NCI-H2107 treated with DMSO at 0.1 percent for 48 hours (cell line): ENCODE measurements at regions not wholly inside any gene's neighbourhood (a gene's known extent, or its start where the extent isn't known, plus 50 kb on each side); places are given as distances from the start of the nearest gene placed in this dataset.
"Not testable (repeated sequence)": the region's sequence is repeated elsewhere in the genome, so short reads cannot be mapped to it uniquely, and the experiment has no call there.

Source experiments
- DNase-seq: peaks from one replicate; lab custom pipeline; 2025; ENCODE audit not compliant: unreplicated experiment; lab: John Stamatoyannopoulos, UW

DNA sequence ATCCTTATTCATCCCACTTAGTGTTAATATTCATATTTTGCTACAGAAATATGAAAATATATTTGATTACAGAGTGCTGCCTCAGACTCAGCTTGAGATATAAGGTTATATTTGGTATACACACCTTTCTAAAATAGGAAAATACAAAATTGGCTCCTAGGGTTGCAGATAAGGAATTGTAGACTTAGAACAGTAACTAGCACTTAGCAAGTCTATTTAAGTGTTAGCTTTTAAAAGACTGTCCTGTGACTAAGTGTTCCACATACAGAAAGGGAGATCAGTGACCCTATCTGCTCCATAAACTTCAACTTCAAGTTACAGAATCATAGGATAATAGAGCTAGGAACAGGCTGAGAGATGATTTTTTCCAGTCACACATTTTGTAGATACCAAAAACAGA is 607.0 kb downstream of the ZNF608 start:
- no peak for DNase-seq

DNA sequence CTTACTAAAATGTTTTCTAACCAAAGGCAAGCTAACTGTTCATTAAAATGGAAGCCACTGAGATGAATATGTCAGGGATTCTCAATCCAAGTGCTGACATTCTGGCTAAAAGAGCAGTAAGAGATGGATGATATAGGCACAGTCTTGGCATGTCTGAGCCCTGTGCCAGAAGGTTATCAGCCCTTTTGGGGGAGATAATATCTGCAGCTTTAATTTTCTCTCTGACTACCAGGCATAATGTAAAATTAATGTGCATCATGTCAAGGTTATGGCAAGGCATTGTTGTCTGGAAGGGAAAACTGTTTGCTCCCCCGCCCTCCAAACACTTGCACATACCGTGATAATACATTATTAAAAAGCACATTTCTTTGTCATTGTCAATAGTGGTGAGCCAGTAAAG is 609.8 kb downstream of the ZNF608 start:
- no peak for DNase-seq

DNA sequence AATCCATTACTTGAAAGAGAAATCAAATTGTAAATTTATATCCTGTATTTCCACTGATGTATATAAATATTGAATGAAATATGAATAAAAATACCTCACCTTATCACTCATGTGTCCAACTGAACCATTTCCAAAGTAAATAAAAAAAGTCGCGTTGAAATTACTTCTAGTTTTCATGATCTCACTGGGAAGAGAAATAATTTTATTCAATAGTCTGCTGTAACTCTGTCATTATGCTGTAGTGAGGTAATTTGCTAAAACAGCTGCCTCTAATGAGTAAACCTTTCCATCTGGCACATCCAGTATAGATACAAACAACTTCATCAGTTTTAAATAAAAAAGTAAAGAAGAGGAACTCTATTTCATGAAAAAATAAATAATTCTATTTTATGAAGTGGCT is 611.5 kb downstream of the ZNF608 start:
- no peak for DNase-seq

DNA sequence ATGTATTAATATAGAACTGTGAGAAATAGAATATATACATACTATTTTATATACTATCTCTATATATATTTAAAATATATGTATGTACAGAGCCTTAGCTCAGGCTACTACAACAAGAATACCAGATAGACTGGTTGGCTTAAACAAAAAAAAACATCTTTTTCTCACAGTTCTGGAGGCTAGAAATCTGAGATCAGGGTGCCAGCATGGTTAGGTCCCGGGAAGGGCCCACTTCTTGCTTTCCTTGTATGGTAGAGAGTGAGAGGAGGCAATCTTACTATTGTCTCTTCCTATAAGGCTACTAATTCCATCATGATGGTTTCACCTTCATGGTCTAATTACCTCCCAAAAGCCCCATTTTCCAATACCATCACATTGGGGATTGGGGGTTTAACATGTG is 613.0 kb downstream of the ZNF608 start:
- DNase-seq: no peak

DNA sequence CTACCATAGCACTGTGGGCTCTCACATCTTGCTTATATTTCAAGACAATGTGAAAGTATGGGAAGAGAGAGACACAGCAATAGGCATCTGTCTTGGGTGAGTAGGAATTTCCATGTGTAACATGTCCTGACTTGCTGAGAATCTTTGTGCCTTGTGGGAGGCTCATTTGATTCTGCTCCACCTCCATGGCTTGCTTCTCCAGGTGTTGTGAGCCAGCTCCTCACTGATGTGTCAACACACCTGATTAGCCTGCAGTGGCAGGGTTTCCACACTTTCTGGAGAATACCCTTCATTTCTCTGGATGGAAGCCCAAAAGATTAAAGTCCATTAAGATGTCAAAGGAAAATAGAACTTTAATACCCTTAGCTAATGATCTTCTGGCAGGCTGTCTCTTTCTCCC is 613.6 kb downstream of the ZNF608 start:
- DNase-seq: no peak

DNA sequence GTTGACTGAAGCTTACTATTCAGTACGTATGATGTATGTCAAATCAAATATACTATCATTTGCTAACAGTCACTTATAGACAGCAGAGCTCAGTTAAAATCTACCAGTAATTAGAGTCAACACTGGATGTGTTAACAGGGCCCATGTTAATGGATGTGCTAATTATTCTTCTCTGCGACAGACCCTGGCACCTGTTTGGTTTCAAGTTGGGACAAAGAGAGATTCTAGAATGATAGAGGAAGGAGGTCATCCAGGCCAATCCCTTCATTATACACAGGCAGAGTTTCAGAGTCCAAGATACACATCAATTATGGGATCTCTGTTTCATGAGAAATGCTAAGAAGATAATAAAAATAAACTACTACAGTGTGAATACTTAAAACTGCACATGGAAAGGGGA is 615.0 kb downstream of the ZNF608 start:
- DNase-seq: no peak

DNA sequence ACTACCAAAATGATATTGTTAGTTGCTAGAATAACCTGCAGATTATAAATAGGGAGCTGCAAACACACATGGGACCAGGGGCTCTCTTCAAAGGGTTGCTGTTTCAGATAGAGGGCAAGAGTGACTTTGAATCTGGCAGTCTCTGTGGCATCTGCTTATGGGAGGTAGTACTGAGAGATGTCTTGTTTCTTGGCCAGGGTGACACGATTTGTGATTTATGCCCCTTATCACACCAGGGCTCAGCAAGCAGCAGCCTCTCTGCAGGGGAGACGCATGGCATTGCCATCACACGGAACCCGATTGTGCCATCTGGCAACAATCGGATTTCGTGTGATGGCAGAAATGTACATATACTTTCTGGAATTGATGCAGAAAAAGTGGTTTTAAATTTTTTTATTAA is 615.6 kb downstream of the ZNF608 start:
- DNase-seq: no peak

DNA sequence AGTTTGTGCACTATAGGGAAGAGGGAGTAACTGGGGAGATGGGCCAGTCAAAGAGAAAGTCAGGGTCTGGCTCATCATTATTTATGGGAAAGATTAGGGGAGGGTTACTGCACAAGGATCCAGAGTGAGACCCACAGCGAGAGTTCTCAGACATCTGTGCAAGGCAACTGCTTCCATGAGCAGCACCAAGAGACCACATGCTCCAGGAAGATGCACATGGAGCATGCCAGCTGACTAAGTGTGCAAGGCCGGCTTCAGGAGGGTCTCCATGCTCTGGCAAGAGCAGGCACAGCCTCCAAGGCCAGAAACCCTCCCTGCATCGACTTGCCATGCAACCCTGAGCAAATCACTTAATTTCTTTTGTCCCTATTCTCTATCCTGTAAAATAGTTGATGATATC is 616.9 kb downstream of the CSNK1G3 start:
- no peak for DNase-seq

DNA sequence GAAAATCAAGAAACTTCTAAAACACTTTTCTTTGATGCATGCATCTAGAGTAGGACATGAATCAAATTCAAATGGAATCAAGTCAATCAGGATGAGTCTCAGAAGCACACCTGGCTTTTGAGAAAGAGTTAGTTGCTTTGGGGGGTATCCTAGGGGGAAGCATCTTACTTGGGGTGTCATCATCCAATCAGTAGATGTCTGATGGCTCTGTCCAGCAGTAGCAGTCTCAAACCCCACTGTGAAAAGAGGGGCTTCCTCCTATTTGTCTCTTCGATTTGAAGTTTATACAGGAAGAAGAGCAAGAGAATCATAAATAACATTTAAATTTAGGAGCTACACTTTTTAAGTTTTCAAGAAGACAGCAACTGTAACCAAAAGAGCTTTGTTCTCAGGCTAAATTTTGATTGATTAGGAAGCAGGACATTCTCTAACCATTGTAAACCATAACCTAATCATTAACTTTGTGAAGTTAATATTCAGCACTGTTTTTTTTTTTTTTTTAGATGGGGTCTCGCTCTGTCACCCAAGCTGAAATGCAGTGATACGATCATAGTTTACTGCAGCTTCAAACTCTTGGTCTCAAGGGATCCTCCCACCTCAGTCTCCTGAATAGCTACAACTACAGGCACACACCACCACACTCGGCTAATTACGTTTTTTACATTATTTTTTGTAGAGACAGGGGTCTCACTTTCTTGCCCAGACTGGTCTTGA is 614.7 kb downstream of the CSNK1G3 start:
- DNase-seq: no peak

DNA sequence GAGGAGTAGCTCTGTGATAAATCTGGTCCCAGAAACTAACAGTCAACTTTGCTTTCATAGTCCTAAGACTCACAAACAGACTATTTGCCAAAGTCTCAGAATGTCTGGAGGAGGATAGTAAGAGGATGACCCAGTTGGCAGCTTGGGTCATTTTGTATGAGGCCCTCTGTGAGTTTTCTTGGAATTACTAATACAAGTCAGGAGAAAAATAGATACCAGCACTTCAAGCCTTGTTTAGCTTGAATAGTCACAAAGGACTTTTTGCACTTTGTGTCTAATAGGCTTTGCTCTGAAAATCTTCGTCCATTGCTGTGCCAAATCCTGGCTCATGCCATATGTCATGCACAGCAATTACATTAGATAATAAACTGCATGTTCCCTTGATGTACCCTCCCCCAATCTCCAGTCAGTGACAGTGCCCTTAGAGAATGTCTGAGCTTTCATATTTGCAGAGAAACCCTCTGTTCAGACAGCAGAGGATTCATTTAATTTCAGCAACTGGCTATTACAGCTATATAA is 612.8 kb downstream of the CSNK1G3 start:
- no peak for DNase-seq

DNA sequence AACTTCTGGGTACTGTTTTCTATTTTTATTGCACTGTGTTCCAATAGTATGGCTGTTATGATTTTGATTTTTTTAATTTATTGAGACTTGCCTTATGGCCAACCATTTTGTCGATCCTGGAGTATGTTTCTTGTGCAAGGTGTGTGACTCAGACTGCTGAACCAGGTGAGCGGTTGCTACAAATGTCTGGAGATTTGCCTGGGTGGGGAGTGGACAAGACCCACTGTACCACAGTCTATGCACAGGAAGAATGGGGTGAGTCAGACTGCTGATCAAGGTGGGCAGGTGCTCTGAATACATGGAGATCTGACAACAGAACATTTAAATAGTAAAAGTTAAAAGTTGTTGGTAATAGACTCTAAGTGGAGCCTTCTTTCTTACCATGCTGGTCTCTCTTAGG is 609.2 kb downstream of the CSNK1G3 start:
- DNase-seq: no peak

DNA sequence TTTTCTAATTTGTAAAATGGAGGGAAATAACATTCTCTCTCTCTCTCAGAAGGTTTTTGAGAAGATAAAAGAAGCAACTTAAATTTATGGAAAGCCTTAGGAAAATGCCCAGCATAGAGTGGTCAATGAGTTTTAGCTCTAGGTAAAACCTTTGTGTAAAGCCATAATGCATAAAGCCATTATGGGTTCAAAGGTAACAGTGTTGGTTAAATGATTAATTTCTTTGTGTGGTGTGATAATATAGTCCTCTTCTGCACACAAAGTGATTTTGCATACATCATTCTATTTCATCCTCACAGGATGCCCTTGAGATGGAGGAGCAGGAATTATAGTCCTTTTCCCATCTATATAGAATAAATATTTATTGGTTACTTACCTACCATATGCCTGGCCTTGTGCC is 602.9 kb downstream of the CSNK1G3 start:
- DNase-seq: no peak

DNA sequence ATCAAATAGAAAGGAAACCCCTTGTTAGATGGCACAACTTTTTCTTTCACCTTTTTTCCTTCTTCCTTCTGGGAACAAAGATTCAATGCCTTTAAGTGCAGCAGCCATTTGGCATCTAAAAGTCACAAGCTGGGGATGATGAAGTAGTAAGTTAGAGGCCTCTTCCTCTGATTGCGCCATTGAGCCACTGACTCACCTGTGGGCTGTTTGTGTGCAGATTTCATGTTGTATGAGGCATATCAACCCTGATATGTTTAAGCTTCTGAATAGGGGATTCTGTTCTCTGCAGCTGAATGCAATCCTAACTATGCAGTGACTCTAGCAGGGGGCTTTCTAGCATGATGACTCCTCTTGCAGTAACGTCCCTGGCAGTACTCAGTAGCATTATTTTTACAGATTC is 599.9 kb downstream of the CSNK1G3 start:
- DNase-seq: no peak

DNA sequence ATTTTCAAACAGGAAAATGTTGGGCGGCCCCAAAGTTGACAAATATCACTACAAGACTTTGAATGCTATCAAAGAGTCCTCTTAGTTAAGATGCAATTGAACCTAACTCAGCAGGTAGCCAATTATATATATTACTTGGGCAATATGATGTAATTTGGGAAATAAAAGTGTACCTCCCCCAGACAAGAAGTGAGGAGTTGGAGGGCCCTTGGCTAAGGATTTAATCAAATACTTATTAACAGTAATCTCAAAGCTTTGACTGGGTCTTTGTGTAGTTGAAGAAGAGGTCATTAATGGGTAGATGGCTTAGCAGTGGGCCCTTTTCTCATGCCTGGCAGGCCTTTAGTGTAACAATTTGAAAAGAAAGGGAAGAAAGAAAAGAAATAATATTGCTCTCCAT is 599.0 kb downstream of the CSNK1G3 start:
- DNase-seq: no peak

DNA sequence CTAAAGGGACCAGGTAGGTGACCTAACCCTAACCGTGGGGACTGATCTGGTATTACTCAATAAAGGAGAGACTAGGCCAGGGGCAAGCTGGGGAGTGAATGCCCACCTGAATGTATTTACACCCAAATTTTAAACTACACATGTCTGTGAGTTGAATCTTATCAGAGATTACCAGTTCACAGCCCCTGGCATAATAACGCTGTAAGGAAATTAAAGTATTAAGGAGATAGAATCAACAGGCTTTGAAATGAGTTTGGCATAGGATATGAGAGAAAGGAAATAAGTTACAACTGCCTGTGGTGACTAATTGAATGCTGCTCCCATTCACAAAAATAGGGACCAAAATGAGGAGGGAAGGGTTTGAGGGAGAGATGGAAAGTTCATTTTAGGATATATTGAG is 593.3 kb downstream of the CSNK1G3 start:
- no peak for DNase-seq

DNA sequence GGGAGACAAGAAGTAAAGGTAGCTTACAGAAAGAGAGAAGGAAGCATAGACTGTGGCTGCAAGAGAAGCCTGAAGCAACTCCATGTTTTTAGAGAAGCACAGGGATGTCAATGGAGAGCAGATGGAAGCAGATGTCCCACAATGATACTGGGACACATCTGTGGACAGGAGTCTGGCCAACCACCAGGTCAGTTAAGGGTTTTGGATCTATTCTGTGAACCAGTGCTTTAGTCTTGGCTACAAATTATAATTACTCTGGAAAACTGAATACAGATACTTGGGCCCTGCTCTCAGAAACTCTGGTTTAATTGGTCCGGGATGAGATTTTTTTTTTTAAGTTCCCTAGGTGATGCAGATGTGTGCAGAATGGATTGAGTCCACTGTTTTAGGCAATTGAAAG is 592.8 kb downstream of the CSNK1G3 start:
- no peak for DNase-seq

DNA sequence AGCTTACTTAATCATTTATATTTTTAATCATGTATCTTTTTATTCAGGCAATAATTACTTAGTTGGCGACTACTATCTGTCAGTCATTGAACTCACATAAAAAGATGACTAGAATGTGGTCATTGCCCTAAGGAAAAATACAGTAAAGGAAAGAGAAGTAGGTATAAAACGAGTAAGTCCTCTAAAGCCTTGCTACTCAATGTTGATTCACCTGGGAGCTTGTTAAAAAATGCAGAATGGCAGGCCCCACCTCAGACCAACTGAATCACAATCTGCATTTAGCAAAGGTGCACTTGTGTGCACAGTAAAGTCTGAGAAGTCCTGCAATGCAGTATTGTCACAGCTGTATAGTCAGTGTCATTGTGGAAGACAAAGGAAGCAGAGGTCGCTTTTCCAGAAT is 592.4 kb downstream of the CSNK1G3 start:
- DNase-seq: no peak

DNA sequence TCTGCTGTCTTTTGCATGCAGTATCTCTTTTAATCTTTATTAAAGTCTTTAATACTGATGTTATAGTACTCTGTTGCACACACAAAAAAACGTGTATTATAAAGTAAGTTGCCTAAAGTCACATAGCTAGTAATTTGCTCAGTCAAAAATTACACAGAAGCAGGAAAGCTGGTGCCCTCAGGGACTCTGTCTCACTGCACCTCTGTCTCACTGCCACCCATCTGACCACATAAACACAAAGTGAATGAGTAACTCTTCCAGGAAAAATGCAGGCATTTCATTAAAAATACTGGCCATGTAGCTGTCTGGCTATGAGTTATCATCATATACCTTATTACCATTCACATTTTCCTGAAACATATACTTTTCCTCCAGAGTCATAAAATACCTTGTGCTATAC is 591.7 kb downstream of the CSNK1G3 start:
- DNase-seq: no peak

DNA sequence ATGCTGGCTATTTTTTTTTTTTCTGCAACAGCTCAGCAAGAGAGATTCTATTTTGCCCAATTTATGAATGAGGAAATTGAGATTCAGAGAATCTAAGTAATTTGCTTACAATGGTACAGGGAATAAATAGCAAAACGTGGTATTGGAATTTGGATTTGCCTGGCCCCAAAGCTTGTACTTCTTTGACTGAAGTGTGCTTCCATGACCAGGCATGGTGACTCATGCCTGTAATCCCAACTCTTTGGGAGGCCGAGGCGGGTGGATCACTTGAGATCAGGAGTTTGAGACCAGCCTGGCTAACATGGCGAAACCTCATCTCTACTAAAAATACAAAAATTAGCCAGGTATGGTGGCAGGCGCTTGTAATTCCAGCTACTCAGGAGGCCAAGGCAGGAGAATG is 591.1 kb downstream of the CSNK1G3 start:
- DNase-seq: not testable (repeated sequence)

DNA sequence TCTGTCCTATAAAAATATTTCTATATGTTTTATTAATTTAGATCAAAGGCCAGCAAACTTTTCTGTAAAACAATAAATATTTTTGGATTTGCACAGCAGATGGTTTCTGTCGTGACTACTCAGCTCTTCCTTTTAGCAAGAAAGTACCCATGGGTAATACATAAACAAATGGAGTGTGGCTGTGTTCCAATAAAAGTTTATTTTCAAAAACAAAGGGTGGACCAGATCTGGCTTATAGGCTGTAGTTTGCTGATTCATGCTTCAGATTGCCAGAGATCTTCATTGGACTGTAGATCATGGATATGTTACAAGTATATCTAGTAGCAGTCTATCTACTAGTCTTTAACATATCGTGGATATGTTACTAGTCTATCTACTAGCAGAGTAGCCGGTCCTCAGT is 590.5 kb downstream of the CSNK1G3 start:
- DNase-seq: no peak

DNA sequence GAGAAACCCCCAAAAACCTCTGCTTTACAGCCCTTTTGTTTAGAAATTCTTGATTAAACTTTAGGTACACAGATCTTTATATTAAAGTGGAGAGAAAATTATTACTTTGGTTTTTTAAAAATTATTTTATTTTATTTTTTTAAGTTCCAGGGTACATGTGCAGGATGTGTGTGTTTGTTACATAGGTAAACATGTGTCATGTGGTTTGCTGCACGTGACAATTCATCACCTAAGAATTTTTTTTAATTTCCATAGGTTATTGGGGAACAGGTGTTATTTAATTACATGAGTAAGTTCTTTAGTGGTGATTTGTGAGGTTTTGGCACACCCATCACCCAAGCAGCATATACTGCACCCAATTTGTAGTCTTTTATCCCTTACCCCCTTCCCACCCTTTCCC is 581.7 kb downstream of the CSNK1G3 start:
- DNase-seq: no peak

DNA sequence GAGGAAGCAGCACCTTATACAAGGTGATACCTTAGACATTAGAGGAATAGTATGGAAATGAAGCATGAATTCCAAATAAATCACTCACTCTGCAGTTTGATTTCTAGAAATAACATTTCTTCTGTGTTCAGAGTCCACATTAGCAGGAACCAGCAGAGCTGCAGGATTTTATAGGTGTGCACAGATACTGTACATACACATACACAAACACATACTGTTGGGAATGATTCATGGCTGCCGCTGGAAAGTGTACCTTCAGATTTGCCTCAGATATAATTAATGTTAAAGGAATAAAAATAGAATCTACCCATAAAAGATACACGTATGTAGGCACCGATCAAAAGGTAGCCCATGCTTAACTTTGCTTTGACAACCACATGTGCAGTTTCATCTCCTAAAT is 578.1 kb downstream of the CSNK1G3 start:
- DNase-seq: no peak

DNA sequence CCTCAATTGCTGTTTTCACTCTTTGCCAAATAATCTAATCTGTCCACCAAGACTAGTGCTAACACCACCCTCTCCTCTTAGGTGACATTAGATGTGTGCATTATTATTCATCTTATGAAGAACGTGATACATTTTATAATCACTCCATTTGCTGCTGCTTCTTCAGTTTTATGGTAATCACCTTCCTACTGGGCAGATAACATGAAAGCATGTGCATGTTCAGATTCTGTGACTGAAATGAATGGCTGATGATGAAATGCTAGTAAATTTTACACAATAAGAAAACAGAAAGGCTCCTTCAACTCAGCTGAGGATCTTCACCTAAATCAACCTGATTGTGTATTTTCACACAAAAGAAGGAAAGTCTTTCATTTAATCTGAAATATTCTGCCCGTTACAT is 577.6 kb downstream of the CSNK1G3 start:
- no peak for DNase-seq
